ENCODE measurements at regions not wholly inside any gene's neighbourhood (a gene's known extent, or its start where the extent isn't known, plus 50 kb on each side); places are given as distances from the start of the nearest gene placed in this dataset.
"Not testable (repeated sequence)": the region's sequence is repeated elsewhere in the genome, so short reads cannot be mapped to it uniquely, and the experiment has no call there.

DNA sequence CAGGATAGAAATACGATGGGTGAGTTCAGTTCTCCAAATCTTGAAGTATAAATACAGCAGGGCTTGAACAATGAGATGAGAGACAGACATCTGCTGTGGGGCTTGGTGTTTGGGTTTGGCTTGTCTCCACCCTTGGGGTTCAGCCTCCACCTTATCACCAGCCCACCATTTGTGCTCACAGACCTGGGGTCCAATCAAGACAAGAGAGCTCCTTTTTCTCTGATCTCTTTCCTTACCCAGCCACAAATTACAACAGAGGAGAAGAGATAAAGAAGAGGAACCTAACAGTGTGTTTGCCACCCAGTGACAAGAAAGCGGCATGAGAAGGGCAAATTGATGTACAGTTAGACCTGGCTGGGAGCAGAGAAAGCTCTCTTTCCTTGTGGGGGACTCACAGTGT lies 204.5 kb upstream of the CXCR4 start:
- Histone ChIP-seq H3K36me3 (ENCODE audit: control insufficient read depth in 2 of 2, insufficient read depth in 2 of 2, low read length in 2 of 2) (no peaks in the 10 kb centered on the region), H3K4me1 (ENCODE audit: control insufficient read depth in 2 of 2, insufficient read depth in 2 of 2, low read length in 2 of 2) (no peaks in the 10 kb centered on the region), H3K9ac (ENCODE audit: low read depth in 1 of 2, low read length in 2 of 2) (no peak overlapping the region), H3K27ac (ENCODE audit: low read depth in 2 of 2, low read length in 2 of 2) (no peak overlapping the region), H3K4me3 (ENCODE audit: low read length in 2 of 2) (no peak overlapping the region), H3K27me3 (ENCODE audit: control insufficient read depth in 2 of 2, insufficient read depth in 2 of 2, low read length in 2 of 2) (no peaks in the 10 kb centered on the region), H3K9me3 (ENCODE audit: control insufficient read depth in 2 of 2, low read length in 2 of 2) (no peaks in the 10 kb centered on the region)

DNA sequence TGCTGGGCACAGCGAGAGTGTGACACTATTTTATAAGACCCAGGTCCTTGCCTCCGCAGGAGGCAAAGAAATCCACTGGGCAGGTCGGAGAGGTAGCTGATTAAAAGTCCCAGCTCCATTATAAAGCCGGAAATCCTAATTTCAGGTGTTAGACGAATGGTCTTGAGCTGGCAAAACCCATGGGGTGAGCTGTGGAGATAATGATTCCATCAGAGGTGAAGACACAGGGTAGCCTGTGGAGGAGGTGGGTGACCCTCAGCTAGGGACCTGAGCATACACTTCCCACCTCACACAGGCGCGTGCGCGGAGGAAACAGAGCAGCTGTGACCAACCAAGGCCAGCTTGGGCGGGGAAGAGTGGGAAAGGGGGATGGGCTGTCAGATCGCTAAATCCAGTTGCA lies 201.7 kb upstream of the CXCR4 start:
- Histone ChIP-seq H3K9ac (ENCODE audit: low read depth in 1 of 2, low read length in 2 of 2) (no peak overlapping the region), H3K27ac (ENCODE audit: low read depth in 2 of 2, low read length in 2 of 2) (no peak overlapping the region), H3K27me3 (ENCODE audit: control insufficient read depth in 2 of 2, insufficient read depth in 2 of 2, low read length in 2 of 2) (no peaks in the 10 kb centered on the region), H3K4me1 (ENCODE audit: control insufficient read depth in 2 of 2, insufficient read depth in 2 of 2, low read length in 2 of 2) (no peaks in the 10 kb centered on the region), H3K4me3 (ENCODE audit: low read length in 2 of 2) (no peak overlapping the region), H3K36me3 (ENCODE audit: control insufficient read depth in 2 of 2, insufficient read depth in 2 of 2, low read length in 2 of 2) (no peaks in the 10 kb centered on the region), H3K9me3 (ENCODE audit: control insufficient read depth in 2 of 2, low read length in 2 of 2) (no peaks in the 10 kb centered on the region)

DNA sequence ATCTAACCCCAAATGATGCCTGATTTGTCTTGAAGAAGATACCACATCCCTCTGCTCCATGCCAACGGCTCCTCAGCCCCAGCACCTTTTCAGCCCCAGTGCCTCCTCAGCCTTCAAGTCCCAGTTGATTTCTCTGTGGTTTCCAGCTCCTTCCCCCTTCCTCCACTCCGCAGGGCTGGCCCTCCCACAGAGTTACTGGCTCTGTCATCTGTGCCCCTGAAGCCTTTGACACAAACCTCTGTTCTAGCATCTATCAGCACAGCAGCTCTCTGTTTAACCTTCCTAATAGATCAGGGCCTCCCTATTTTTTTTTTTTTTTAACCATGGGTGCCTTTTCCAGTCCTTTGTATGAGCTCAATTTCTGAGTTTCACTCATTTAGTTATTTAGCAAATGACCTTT lies 201.3 kb upstream of the CXCR4 start:
- H3K27me3 ChIP-seq (ENCODE audit: control insufficient read depth in 2 of 2, insufficient read depth in 2 of 2, low read length in 2 of 2) = no peaks in the 10 kb centered on the region
- H3K4me1 ChIP-seq (ENCODE audit: control insufficient read depth in 2 of 2, insufficient read depth in 2 of 2, low read length in 2 of 2) = no peaks in the 10 kb centered on the region
- no peak overlapping the region for H3K4me3 ChIP-seq (ENCODE audit: low read length in 2 of 2)
- H3K9ac ChIP-seq (ENCODE audit: low read depth in 1 of 2, low read length in 2 of 2) = no peak overlapping the region
- no peaks in the 10 kb centered on the region for H3K9me3 ChIP-seq (ENCODE audit: control insufficient read depth in 2 of 2, low read length in 2 of 2)
- no peaks in the 10 kb centered on the region for H3K36me3 ChIP-seq (ENCODE audit: control insufficient read depth in 2 of 2, insufficient read depth in 2 of 2, low read length in 2 of 2)
- no peak overlapping the region for H3K27ac ChIP-seq (ENCODE audit: low read depth in 2 of 2, low read length in 2 of 2)

DNA sequence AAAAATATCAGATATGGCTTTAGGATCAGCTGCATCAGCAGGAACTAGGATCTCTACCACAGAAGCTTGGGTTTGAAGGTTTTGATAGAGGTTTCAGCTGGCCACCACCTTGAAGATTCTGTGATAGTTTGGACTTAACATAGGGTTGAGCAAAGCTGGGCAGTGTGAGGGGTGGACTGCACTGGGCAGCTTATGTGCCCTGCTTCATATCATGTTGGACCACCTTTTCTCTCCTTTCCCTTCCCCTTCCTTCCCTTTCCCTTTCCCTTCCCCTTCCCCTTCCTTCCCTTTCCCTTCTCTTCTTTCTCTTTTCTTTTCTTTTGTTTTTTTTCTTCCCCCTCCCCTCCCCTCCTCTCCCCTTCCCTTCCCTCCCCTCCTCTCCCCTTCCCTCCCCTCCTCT lies 196.3 kb upstream of the CXCR4 start:
- Histone ChIP-seq H3K36me3 (ENCODE audit: control insufficient read depth in 2 of 2, insufficient read depth in 2 of 2, low read length in 2 of 2) (no peaks in the 10 kb centered on the region), H3K4me1 (ENCODE audit: control insufficient read depth in 2 of 2, insufficient read depth in 2 of 2, low read length in 2 of 2) (no peaks in the 10 kb centered on the region), H3K27me3 (ENCODE audit: control insufficient read depth in 2 of 2, insufficient read depth in 2 of 2, low read length in 2 of 2) (no peaks in the 10 kb centered on the region), H3K9me3 (ENCODE audit: control insufficient read depth in 2 of 2, low read length in 2 of 2) (no peaks in the 10 kb centered on the region), H3K9ac (ENCODE audit: low read depth in 1 of 2, low read length in 2 of 2) (no peak overlapping the region), H3K4me3 (ENCODE audit: low read length in 2 of 2) (no peak overlapping the region), H3K27ac (ENCODE audit: low read depth in 2 of 2, low read length in 2 of 2) (no peak overlapping the region)

DNA sequence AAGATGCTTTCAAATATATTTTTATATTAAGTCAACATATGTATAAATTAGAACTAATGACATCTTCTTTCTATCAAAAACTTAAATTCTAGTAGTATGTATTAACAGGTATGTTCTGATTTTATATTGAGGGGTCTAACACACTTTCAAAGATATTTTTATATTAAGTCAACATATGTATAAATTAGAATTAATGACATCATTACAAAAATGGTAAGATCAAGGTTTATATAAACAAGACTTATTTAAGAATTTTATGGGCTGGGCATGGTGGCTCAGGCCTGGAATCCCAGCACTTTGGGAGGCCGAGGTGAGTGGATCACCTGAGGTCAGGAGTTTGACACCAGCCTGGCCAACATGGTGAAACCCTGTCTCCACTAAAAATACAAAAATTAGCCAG lies 194.6 kb upstream of the CXCR4 start:
- H3K27ac ChIP-seq (ENCODE audit: low read depth in 2 of 2, low read length in 2 of 2); H3K9ac ChIP-seq (ENCODE audit: low read depth in 1 of 2, low read length in 2 of 2); H3K36me3 ChIP-seq (ENCODE audit: control insufficient read depth in 2 of 2, insufficient read depth in 2 of 2, low read length in 2 of 2); H3K4me3 ChIP-seq (ENCODE audit: low read length in 2 of 2); H3K27me3 ChIP-seq (ENCODE audit: control insufficient read depth in 2 of 2, insufficient read depth in 2 of 2, low read length in 2 of 2); H3K9me3 ChIP-seq (ENCODE audit: control insufficient read depth in 2 of 2, low read length in 2 of 2); H3K4me1 ChIP-seq (ENCODE audit: control insufficient read depth in 2 of 2, insufficient read depth in 2 of 2, low read length in 2 of 2): not testable (repeated sequence)

DNA sequence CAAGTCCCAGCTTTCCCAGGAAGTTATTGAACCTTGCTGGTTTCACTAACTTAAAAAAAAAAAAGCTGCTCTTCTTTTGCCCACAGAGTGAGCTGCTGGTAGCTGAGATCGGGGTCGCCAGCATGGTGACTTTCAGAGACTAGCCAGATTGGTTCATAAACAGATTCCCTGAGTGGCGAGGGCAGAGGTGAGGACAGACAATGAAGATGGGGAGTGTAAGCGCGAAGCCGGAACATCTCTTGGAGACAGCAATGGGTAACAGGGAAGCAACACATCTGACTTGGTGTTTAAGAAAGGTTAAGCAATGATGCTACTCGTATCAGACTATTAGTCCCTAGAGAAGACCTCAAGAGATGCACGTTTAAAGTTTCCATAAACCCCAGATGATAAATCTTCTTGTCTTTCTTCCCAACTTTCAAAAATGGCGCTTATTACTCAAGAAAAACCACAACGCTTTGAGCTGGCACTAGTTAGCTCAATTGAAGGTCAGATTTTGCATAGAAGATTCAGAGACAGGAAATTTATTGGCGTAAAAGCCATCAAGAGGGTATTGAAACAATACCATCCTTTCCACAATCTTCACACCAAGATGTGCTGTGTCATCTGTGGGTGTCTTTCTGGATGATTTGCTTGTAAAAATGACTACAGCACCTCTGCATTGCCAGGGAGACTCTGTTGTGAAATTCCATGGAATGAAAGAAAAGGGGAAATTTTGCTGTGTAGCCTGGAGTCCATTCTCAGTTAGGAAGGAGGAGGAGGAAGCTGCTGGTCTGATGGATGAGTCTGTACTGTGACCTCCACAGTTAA lies 193.1 kb upstream of the CXCR4 start:
- Histone ChIP-seq H3K4me1 (ENCODE audit: control insufficient read depth in 2 of 2, insufficient read depth in 2 of 2, low read length in 2 of 2) (no peaks in the 10 kb centered on the region), H3K9me3 (ENCODE audit: control insufficient read depth in 2 of 2, low read length in 2 of 2) (no peaks in the 10 kb centered on the region), H3K9ac (ENCODE audit: low read depth in 1 of 2, low read length in 2 of 2) (no peak overlapping the region), H3K27me3 (ENCODE audit: control insufficient read depth in 2 of 2, insufficient read depth in 2 of 2, low read length in 2 of 2) (no peaks in the 10 kb centered on the region), H3K36me3 (ENCODE audit: control insufficient read depth in 2 of 2, insufficient read depth in 2 of 2, low read length in 2 of 2) (no peaks in the 10 kb centered on the region), H3K4me3 (ENCODE audit: low read length in 2 of 2) (no peak overlapping the region), H3K27ac (ENCODE audit: low read depth in 2 of 2, low read length in 2 of 2) (no peak overlapping the region)

DNA sequence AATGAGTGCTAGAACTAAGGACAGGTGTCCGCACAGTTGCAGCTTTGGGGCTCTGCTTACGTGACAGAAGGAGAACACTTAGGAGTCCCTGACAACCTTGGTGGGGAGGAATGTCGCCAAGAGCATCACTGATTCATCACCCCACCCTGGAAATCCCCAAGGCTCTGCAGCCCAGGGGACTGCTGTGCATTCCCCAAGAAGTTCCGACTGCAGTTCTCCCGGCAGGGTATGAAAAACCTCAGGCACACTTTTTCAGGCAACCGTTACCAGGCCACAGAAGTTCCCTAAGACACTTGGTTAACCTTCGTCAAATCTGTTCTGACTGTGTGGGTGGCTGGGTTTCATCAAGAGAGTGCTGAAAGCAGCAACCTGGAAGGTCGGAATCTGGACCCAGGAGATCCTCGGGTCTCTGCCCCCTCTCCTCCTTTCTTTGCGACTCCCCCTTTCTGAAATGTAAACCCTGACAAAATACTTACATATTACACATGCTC lies 192.1 kb upstream of the CXCR4 start:
- Histone ChIP-seq H3K4me1 (ENCODE audit: control insufficient read depth in 2 of 2, insufficient read depth in 2 of 2, low read length in 2 of 2) (no peaks in the 10 kb centered on the region), H3K36me3 (ENCODE audit: control insufficient read depth in 2 of 2, insufficient read depth in 2 of 2, low read length in 2 of 2) (no peaks in the 10 kb centered on the region), H3K27ac (ENCODE audit: low read depth in 2 of 2, low read length in 2 of 2) (no peak overlapping the region), H3K27me3 (ENCODE audit: control insufficient read depth in 2 of 2, insufficient read depth in 2 of 2, low read length in 2 of 2) (no peaks in the 10 kb centered on the region), H3K9me3 (ENCODE audit: control insufficient read depth in 2 of 2, low read length in 2 of 2) (no peaks in the 10 kb centered on the region), H3K9ac (ENCODE audit: low read depth in 1 of 2, low read length in 2 of 2) (no peak overlapping the region), H3K4me3 (ENCODE audit: low read length in 2 of 2) (no peak overlapping the region)

DNA sequence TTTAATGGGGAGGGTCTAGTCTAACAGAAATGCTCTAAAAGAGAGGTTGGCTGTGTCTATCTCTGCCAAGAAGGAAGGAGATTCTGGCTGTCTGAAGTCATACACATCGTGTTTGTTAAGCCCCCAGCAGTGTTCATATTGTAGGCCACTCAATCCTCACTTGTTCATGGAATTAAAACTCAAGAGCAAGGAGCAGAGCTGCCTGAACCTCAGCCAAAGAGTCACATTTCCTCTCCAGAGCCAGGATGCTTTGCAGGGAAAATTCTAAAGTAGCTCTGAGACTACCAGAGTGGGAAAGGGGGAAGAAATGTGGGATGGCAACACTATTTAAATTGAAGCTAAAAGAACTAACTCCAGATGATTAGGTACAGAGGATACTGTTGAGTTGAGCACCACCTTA lies 190.7 kb upstream of the CXCR4 start:
- Histone ChIP-seq H3K4me1 (ENCODE audit: control insufficient read depth in 2 of 2, insufficient read depth in 2 of 2, low read length in 2 of 2) (no peaks in the 10 kb centered on the region), H3K27me3 (ENCODE audit: control insufficient read depth in 2 of 2, insufficient read depth in 2 of 2, low read length in 2 of 2) (no peaks in the 10 kb centered on the region), H3K9ac (ENCODE audit: low read depth in 1 of 2, low read length in 2 of 2) (no peak overlapping the region), H3K27ac (ENCODE audit: low read depth in 2 of 2, low read length in 2 of 2) (no peak overlapping the region), H3K4me3 (ENCODE audit: low read length in 2 of 2) (no peak overlapping the region), H3K9me3 (ENCODE audit: control insufficient read depth in 2 of 2, low read length in 2 of 2) (no peaks in the 10 kb centered on the region), H3K36me3 (ENCODE audit: control insufficient read depth in 2 of 2, insufficient read depth in 2 of 2, low read length in 2 of 2) (no peaks in the 10 kb centered on the region)

DNA sequence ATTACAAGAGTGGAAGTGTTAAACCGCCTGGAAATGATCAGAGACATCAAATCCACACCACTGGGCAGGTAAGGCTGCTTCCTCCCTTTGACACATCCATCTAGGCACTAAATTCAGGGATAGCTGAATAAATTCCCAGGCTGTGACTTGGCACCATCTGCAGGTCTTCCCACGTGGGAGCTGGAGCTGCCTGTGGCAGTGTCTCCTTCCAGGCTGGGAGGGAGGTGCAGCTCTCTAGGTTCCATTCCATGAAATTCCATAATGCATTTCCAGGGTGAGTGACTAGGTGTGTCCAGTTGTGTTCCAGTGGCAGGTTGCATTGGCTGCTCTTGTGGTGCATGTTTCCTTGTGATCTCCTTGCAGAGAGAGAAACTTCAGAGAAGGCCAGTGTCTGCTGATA lies 188.9 kb upstream of the CXCR4 start:
- H3K9me3 ChIP-seq (ENCODE audit: control insufficient read depth in 2 of 2, low read length in 2 of 2) = no peaks in the 10 kb centered on the region
- H3K4me1 ChIP-seq (ENCODE audit: control insufficient read depth in 2 of 2, insufficient read depth in 2 of 2, low read length in 2 of 2) = no peaks in the 10 kb centered on the region
- no peak overlapping the region for H3K27ac ChIP-seq (ENCODE audit: low read depth in 2 of 2, low read length in 2 of 2)
- H3K9ac ChIP-seq (ENCODE audit: low read depth in 1 of 2, low read length in 2 of 2) = no peak overlapping the region
- no peaks in the 10 kb centered on the region for H3K36me3 ChIP-seq (ENCODE audit: control insufficient read depth in 2 of 2, insufficient read depth in 2 of 2, low read length in 2 of 2)
- H3K27me3 ChIP-seq (ENCODE audit: control insufficient read depth in 2 of 2, insufficient read depth in 2 of 2, low read length in 2 of 2) = no peaks in the 10 kb centered on the region
- H3K4me3 ChIP-seq (ENCODE audit: low read length in 2 of 2) = no peak overlapping the region

DNA sequence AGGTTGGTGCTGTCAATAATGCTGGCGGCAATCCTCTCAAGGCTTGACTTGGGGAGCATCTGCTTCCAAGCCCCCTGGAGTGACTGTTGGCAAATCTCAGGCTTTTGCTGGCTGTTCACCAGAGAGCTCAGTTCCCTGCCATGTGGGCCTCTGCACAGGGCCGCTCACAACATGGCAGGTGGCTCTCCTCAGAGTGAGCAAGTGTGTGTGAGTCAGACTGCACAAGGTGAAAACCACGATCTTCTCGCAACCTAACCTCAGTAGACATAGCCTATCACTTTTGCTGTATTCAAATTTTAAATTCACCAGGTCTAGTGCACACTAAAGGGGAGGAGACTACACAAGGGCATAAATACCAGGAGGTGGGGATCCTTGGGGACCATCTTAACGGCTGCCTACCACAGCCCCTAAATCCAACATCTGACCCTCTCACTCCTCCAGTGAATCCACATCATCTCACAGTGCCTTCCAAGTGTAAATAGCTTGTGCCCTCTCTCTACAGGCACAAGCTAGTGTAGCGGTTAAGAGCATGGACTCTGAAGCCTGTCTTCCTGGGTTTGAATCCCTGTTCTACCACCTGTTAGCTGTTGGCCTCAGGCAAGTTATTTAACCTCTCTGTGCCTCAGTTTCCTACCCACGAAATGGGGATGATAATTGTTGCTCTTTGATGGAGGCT lies 187.7 kb upstream of the CXCR4 start:
- Histone ChIP-seq H3K9ac (ENCODE audit: low read depth in 1 of 2, low read length in 2 of 2) (no peak overlapping the region), H3K36me3 (ENCODE audit: control insufficient read depth in 2 of 2, insufficient read depth in 2 of 2, low read length in 2 of 2) (no peaks in the 10 kb centered on the region), H3K27ac (ENCODE audit: low read depth in 2 of 2, low read length in 2 of 2) (no peak overlapping the region), H3K4me1 (ENCODE audit: control insufficient read depth in 2 of 2, insufficient read depth in 2 of 2, low read length in 2 of 2) (no peaks in the 10 kb centered on the region), H3K27me3 (ENCODE audit: control insufficient read depth in 2 of 2, insufficient read depth in 2 of 2, low read length in 2 of 2) (no peaks in the 10 kb centered on the region), H3K4me3 (ENCODE audit: low read length in 2 of 2) (no peak overlapping the region), H3K9me3 (ENCODE audit: control insufficient read depth in 2 of 2, low read length in 2 of 2) (no peaks in the 10 kb centered on the region)

All from mucosa of rectum (tissue), 2 donors.